ENCODE measurements at regions not wholly inside any gene's neighbourhood (a gene's known extent, or its start where the extent isn't known, plus 50 kb on each side); places are given as distances from the start of the nearest gene placed in this dataset.
A peak's percentile ranks its signal among the peaks of the same experiment; 100 is the strongest.
"Not testable (repeated sequence)": the region's sequence is repeated elsewhere in the genome, so short reads cannot be mapped to it uniquely, and the experiment has no call there.

DNA sequence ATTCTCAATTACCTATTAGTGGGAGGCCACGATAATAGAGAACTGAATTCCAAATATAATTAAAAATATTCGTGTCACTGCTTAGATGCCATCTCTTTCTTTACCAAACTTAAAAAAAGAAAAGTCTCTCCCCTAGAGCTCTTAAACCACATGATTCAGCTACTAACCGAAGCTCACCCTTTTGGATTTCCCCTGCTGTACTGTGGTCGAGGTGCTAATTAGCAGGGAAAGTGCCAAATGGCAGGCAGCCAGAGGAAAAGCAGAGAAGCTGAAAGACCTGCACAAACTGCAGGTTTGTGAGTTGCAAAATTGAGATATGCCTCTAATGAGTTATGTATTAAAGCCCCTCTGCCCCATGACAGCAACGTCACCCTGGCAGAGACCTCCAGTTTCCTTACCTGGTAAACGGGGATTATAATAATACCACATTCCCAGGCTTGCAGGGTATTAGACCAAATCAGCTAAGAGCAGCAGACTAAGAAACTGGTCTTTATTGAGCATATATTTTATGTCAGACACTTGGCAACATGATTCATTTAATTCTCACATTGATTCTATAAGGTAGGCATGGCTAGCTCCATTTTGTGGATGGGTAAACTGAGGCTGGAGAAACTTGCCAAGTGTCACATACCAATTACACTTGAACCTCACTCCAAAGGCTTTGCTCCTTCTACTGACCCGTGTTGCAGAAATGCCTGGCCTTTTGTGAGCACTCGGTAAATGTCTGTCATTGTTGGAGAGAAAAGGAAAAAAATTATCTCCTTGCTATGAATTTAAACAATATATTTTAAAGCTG is 259.7 kb downstream of the LPIN1 start:
- no peaks in the 10 kb centered on the region for H3K9me3 ChIP-seq (replicated peaks)
- no peaks in the 10 kb centered on the region for H3K27me3 ChIP-seq
- peaks cover 41% of the 10 kb centered on the region for H3K4me1 ChIP-seq
- H3K4me3 ChIP-seq = no peak overlapping the region
- H3K27ac ChIP-seq = peak overlapping the region; percentile 17; the same call in 1 of the 2 replicates
- DNase-seq = peak; percentile 83 to 86
- no peaks in the 10 kb centered on the region for H3K36me3 ChIP-seq

DNA sequence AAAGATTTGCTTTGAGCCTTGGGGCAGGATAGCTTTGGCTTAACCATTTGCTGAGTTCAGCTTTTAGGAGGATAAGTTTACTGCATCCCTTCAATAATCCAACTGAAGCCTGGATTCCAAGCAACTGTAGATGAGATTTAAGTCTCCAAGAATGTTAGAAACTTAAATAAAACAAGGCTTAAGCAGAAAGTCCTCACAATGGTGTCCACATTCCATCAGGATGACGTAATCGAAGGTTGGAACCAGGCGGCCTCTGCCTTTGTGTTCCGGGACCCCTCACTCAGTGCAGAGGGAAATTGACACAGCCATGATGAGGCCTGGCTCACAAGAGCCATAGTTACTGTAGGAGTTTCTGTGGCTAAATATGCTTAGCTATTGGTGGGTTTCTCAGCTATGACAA is 260.4 kb downstream of the LPIN1 start:
- peak overlapping the region; percentile 17; the same call in 1 of the 2 replicates for H3K27ac ChIP-seq
- no peaks in the 10 kb centered on the region for H3K36me3 ChIP-seq
- no peak overlapping the region for H3K4me3 ChIP-seq
- H3K4me1 ChIP-seq = peaks cover 41% of the 10 kb centered on the region
- peak; percentile 88 to 92 for DNase-seq
- no peaks in the 10 kb centered on the region for H3K27me3 ChIP-seq
- no peaks in the 10 kb centered on the region for H3K9me3 ChIP-seq (replicated peaks)

DNA sequence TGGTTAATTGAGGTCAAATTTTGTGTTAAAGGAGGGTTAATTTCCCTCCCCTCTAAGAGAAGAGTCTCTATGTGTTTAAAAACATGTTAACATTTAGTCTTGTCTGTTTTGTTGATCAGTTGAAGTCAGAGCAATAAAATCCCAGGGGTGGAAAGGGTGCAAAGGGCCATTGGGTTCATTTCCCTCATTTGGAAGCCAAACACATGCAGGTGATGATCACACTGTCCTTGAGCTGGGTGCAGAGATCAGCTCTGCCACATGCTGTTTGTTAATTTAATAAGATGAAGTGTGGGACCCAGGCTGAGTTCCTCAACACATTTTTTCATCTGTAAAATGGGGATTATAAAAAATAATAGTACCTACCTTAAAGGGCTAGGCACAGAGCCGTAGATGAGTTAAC is 260.9 kb downstream of the LPIN1 start:
- H3K9me3 ChIP-seq (replicated peaks) = no peaks in the 10 kb centered on the region
- H3K4me3 ChIP-seq = no peak overlapping the region
- no peak for DNase-seq
- H3K27ac ChIP-seq = peak overlapping the region; percentile 17; the same call in 1 of the 2 replicates
- H3K4me1 ChIP-seq = peaks cover 41% of the 10 kb centered on the region
- H3K36me3 ChIP-seq = no peaks in the 10 kb centered on the region
- H3K27me3 ChIP-seq = no peaks in the 10 kb centered on the region

DNA sequence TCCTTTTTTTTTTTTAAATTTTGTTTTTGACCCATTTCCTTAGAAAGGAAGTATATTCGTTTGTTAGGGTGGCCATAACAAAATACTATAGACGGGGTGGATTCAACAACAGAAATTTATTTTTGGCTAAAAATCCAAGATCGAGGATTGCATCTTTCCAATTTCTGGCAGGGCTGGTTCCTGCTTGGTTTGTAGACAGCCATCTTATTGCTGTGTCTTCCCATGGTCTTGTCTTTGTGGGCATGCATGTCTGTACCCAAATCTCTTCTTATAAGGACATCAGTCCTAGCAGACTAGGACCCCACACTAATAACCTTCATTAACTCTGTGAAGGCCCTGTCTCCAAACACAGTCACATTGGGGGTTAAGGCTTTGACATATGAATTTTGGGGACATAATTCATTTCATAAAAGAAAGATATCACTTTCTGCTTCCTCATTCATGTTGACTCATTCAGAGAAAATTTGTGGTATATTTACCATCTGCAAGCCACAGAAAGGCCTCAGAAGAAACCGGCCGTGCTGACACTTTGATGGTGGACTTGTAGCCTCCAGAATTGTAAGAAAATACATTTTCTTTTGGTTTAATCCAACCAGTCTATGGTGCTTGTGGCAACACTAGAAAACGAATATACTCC is 262.1 kb downstream of the LPIN1 start:
- Histone ChIP-seq H3K36me3 (no peaks in the 10 kb centered on the region), H3K27ac (no peak overlapping the region), H3K4me3 (no peak overlapping the region), H3K9me3 (replicated peaks) (no peaks in the 10 kb centered on the region), H3K4me1 (peaks cover 43% of the 10 kb centered on the region), H3K27me3 (no peaks in the 10 kb centered on the region)
- no peak for DNase-seq

DNA sequence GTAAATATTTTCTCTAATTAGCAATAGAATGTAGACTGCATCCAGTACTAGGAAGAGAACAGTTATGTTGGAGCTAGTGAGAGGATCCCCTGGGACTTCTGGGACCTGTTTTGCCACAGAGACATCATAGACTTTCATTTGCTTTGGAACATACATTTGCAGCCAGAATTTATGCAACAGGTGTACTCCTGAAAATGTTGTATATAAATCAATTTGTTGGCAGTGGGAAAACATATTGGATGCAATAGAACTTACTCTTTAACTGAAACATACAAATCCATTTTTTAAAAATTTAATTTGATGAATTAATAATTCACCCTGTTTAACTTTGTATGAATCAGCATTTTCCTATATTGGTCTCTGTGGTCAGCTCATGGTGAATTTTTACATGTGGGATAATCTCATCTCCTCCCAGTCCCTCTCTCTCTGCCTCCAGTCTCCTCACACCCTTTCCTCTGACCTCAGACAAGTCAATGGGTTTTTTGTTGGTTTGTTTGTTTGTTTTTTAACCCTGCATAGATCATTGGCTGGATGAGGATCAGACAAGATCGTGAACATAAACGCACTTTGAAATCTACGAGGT is 263.0 kb downstream of the LPIN1 start:
- Histone ChIP-seq H3K27ac (no peak overlapping the region), H3K4me3 (no peak overlapping the region), H3K4me1 (peaks cover 49% of the 10 kb centered on the region), H3K9me3 (replicated peaks) (no peaks in the 10 kb centered on the region), H3K36me3 (no peaks in the 10 kb centered on the region), H3K27me3 (no peaks in the 10 kb centered on the region)
- no peak for DNase-seq

DNA sequence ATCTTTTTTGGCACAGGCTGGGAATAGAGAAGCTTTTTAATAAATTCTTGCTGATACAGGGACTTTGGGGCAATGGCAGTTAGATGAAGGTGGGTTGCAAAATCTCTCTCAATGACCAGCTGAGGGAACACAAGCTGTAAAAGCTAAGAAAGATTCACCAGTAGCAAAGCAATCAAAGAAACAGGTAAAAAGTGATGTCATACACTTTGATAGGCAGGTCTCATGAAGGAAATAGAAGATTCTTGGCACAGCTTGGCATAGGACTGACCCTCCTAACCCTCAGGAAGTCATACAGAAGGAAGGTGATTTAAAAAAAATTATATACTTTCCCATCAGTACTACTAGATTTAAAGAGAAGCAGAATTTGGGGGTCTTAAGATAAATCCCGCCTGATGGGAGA is 263.6 kb downstream of the LPIN1 start:
- no peaks in the 10 kb centered on the region for H3K9me3 ChIP-seq (replicated peaks)
- H3K27ac ChIP-seq = no peak overlapping the region
- no peak overlapping the region for H3K4me3 ChIP-seq
- H3K27me3 ChIP-seq = no peaks in the 10 kb centered on the region
- H3K4me1 ChIP-seq = peaks cover 55% of the 10 kb centered on the region
- no peaks in the 10 kb centered on the region for H3K36me3 ChIP-seq
- DNase-seq = no peak

DNA sequence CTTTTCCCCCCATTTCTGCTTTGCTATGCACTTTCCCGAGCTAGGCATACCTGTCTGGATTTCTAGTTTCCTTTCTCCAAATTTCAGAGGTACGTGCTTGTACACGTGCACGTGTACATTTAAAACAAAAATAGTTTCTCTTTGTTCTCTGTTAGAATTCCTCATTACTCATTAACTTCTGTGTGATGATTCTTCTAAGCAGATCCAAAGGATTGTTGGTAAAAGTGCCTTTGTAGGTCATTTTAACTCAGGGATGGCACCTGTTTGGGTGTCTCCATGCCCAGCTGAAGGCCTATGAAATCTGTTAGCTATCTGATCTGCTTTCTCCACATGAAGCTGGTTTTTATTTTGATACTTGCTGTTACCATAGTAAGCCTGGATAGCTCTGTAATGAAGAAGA is 264.3 kb downstream of the LPIN1 start:
- no peak overlapping the region for H3K27ac ChIP-seq
- H3K4me3 ChIP-seq = no peak overlapping the region
- DNase-seq = no peak
- peaks cover 52% of the 10 kb centered on the region for H3K4me1 ChIP-seq
- no peaks in the 10 kb centered on the region for H3K9me3 ChIP-seq (replicated peaks)
- no peaks in the 10 kb centered on the region for H3K36me3 ChIP-seq
- H3K27me3 ChIP-seq = no peaks in the 10 kb centered on the region

DNA sequence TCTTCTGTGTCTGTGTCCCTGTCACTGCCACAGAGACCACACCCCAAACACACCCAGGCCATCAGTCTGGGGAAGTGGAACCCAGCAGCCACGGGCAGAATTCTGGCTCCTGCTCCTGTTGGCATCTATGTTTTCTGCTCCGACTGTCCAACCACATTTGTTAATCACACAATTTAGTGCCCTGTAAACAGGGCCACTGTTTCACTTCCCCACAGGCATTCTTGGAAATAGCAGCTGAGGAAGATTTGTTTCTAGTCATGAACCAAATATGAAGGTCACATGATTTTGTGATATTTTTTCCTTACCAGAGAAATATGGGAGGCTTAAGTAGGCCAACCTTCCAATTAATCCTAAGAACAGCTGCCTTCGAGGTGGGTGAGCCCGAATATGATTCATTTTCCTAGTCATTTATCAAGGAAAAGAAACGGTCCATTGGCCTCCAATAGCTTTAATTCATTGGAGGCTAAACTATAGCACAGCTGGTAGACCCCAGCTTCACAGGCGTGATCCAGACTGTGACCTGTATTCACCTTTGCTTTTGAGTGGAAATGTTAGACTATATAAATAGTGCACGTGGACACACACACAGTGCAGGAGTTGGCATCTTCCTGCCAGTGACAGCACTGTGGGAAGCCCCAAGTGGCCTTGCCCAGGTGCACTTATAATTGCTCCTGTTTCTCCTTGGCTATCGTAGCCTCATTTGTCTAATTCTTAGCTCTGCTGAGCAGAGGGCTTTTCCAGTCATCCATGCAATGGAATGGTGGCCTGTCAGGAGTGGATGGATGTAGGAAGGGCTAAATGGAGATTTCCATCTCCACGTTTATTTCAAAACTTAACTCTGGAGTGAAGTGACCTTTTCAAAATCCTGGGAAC is 267.9 kb downstream of the LPIN1 start:
- Histone ChIP-seq H3K9me3 (replicated peaks) (no peaks in the 10 kb centered on the region), H3K4me1 (peaks cover 33% of the 10 kb centered on the region), H3K4me3 (no peak overlapping the region), H3K27ac (peak overlapping the region; percentile 55), H3K27me3 (no peaks in the 10 kb centered on the region), H3K36me3 (no peaks in the 10 kb centered on the region)
- peak; percentile 77 to 89 for DNase-seq

DNA sequence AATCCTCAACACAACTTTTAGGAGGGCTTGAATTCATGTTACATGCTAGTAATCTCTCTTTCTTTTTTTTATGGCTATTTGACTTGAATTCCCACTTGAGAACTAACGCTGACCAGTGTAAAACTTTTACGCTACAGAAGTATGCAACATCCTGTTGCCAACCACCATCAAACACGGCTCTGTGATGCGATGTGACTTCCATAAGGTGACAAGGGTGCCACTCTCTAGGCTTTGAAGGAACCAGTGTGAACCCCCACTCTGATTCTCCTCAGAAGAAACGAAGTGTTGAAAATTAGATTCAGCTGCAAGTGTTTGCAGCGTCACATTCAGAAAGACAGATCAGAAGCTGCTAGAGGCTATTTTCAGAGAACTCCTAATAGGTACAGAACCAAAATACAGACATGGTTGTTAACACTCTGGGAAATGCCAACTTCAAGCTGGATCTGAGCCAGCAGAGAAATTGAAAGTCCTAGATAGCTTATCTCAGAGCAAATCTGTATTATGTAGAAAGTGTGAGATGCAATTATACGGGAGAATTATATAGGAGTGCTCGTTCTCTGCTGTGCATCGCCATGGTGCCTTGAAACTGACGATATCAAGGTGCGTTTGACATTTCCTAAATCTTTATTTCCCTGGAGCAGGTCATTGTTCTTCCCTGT is 271.2 kb downstream of the LPIN1 start:
- Histone ChIP-seq H3K27ac (no peak overlapping the region), H3K4me1 (peaks cover 30% of the 10 kb centered on the region), H3K9me3 (replicated peaks) (peaks cover 25% of the 10 kb centered on the region), H3K36me3 (no peaks in the 10 kb centered on the region), H3K27me3 (no peaks in the 10 kb centered on the region), H3K4me3 (no peak overlapping the region)
- peak in 1 of 2 experiments; percentile 37 for DNase-seq

DNA sequence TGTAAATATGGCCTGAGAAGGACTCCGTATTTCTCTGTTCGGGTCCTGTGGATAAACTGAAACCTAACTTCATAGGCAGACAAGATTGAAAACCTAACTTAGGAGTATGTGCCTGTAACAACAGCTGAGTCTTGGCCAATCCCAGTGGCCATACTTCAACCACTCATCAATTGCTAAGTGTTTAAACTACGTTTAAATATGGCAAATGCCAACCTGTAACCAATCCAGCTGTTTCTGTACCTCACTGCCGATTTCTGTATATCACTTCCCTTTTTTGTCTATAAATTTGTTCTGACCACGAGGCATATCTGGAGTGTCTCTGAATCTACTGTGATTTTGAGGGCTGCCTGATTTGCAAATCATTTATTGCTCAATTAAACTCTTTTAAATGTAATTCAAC is 272.3 kb downstream of the LPIN1 start:
- Histone ChIP-seq H3K9me3 (replicated peaks) (peaks cover 25% of the 10 kb centered on the region), H3K4me1 (peaks cover 26% of the 10 kb centered on the region)
- H3K4me3 ChIP-seq, H3K27ac ChIP-seq, H3K27me3 ChIP-seq, DNase-seq, H3K36me3 ChIP-seq: not testable (repeated sequence)

DNA sequence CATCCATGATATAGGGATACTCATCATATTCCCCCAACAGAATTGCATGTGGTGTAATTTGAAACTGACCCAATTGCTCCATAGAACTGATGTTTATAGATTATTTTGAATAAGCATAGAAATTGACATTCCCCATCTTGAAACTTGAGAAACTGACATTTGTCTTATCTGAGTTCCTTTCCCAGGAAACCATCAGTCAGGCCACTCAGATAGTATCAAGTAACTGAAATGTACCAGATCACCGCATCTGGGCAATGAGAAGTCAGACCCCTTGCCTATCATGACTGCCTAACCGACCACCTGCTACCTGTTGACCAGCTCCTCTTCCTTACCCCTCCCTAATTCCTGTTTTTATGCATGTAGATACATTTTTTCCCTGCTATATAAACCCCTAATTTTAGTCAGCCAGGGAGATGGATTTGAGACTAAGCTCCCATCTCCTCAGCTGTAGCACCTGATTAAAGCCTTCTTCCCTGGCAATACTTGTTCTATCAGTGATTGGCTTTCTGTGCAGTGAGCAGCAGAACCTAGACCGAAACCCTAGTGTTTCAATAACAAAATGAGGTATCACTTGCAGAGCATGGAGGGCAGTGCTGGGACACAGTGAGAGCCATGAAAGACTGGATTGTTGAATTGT is 274.5 kb downstream of the LPIN1 start:
- no peak overlapping the region for H3K4me3 ChIP-seq
- H3K27ac ChIP-seq = no peak overlapping the region
- peaks cover 25% of the 10 kb centered on the region for H3K9me3 ChIP-seq (replicated peaks)
- no peaks in the 10 kb centered on the region for H3K36me3 ChIP-seq
- no peaks in the 10 kb centered on the region for H3K27me3 ChIP-seq
- no peak for DNase-seq
- H3K4me1 ChIP-seq = peaks cover 14% of the 10 kb centered on the region; the same call in 1 of the 2 replicates

DNA sequence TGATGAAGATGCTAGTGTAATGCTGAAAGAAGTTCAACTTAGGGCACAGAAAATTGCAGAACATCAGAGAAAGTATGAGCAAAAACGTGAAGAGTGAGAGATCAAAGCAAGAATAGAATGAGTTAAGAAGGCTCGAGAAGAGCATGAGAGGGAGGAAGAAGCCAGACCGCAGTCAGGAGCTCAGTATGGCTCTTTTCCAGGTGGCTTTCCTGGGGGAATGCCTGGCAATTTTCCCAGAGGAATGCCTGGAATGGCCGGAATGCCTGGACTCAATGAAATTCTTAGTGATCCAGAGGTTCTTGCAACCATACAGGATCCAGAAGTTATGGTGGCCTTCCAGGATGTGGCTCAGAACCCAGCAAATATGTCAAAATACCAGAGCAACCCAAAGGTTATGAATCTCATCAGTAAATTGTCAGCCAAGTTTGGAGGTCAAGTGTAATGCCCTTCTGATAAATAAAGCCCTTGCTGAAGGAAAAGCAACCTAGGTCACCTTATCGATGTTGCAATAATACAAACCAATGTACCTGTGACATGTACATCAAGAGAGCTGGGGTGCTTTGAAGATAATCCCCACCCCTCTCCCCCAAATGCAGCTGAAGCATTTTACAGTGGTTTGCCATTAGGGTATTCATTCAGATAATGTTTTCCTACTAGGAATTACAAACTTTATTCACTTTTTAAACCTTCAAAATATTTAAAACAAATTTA is 277.9 kb downstream of the LPIN1 start:
- H3K4me3 ChIP-seq, H3K27me3 ChIP-seq, H3K36me3 ChIP-seq, H3K27ac ChIP-seq, H3K4me1 ChIP-seq: not testable (repeated sequence)
- peaks cover 28% of the 10 kb centered on the region for H3K9me3 ChIP-seq (replicated peaks)
- peak; percentile 60 to 62 for DNase-seq

DNA sequence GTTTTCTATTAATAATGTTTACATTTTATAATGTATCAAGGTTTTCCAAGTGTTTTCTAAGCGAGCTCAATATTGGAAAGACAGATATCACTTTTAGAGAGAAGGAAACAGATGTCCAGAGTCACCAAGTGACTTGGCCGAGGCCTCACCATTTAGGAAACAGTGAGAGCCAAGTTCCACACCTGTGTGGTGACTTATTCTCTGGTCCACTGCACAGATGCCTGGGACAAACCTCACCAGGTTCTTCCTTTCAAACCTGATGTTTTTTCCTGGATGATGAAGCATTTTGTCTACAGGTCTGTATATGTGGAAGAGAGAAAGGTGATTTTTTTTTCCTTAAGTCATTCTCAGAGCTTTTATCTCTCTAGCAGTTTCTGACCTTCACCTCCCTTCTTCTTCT is 280.7 kb downstream of the LPIN1 start:
- H3K4me3 ChIP-seq = no peak overlapping the region
- peaks cover 7% of the 10 kb centered on the region; the same call in 1 of the 2 replicates for H3K9me3 ChIP-seq (replicated peaks)
- DNase-seq = no peak
- no peak overlapping the region for H3K27ac ChIP-seq
- H3K27me3 ChIP-seq = no peaks in the 10 kb centered on the region
- H3K4me1 ChIP-seq = peaks cover 2% of the 10 kb centered on the region; the same call in 1 of the 2 replicates
- H3K36me3 ChIP-seq = no peaks in the 10 kb centered on the region

Data from SJCRH30 (cell line).